Suprapubic skin (tissue), 4 donors: ENCODE measurements at regions not wholly inside any gene's neighbourhood (a gene's known extent, or its start where the extent isn't known, plus 50 kb on each side); places are given as distances from the start of the nearest gene placed in this dataset.

Experiments used
- EP300 ChIP-seq: sonication (generic); formaldehyde crosslinking; IDR thresholded peaks from one replicate; pipeline ENCODE4 v1.6.1; 2017; ENCODE audit warnings: antibody characterized with exemption
- POLR2A ChIP-seq, 2 donors: fragments of 450-650 bp; IDR thresholded peaks; one replicate each; pipeline ENCODE4 v1.6.1; 2017; ENCODE audit warnings: antibody characterized with exemption in 2 of 2, mild to moderate bottlenecking in 2 of 2, moderate library complexity in 2 of 2
- POLR2AphosphoS5 ChIP-seq, 3 donors: sonication (generic); formaldehyde crosslinking; IDR thresholded peaks; one replicate each; pipeline ENCODE4 v1.6.1; 2017; ENCODE audit warnings: antibody characterized with exemption in 3 of 3
- TF ChIP-seq, protein P1 (sequence below), 2 donors: fragments of 200-600 bp in 1 of 2; fragments of 450-650 bp in 1 of 2; sonication (generic) in 1 of 2; IDR thresholded peaks; one replicate each; pipeline ENCODE4 v1.5.1; 2016 to 2019; ENCODE audit warnings: antibody characterized with exemption in 2 of 2, mild to moderate bottlenecking in 1 of 2, moderate library complexity in 1 of 2

DNA sequence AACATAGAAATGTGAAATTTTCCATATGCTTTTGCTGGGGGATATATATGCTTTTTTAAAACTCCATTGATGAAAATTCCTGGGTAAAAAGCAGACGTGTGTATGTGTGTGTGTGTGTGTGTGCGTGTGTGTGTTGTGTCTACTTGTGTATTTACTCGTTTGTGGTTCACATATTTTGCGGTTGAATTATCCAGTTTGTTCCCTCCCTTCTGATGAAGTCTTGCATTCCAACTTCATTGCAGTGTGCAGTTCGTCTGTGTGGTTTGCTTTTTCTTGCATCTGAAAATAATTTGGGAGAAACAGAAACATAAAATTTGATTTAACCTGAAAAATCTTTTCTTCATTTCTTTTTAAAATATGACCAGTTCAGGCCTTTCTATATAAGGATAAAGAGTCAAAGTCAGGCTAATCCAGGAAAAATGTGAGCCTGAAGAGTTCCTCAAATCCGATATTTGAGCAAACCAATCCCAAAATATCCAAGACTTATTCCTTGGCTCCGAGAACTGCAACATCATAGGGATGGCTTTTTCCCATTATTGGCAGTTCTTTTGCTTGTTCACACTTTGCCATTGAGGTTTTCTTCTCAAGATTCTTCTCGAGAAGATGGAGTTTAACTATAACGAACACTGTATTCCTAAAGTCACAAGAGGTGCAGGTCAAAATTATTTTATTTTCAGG lies 202.2 kb upstream of the CCN2 start:
- TF ChIP-seq, protein P1, sequence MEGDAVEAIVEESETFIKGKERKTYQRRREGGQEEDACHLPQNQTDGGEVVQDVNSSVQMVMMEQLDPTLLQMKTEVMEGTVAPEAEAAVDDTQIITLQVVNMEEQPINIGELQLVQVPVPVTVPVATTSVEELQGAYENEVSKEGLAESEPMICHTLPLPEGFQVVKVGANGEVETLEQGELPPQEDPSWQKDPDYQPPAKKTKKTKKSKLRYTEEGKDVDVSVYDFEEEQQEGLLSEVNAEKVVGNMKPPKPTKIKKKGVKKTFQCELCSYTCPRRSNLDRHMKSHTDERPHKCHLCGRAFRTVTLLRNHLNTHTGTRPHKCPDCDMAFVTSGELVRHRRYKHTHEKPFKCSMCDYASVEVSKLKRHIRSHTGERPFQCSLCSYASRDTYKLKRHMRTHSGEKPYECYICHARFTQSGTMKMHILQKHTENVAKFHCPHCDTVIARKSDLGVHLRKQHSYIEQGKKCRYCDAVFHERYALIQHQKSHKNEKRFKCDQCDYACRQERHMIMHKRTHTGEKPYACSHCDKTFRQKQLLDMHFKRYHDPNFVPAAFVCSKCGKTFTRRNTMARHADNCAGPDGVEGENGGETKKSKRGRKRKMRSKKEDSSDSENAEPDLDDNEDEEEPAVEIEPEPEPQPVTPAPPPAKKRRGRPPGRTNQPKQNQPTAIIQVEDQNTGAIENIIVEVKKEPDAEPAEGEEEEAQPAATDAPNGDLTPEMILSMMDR (IDR thresholded peaks at IDR 0.05), result no peak
- TF ChIP-seq POLR2A (IDR thresholded peaks at IDR 0.05), result no peak
- TF ChIP-seq POLR2AphosphoS5 (IDR thresholded peaks at IDR 0.05), result no peak
- no peak for TF ChIP-seq EP300
